Liver (tissue), 3 donors: ENCODE measurements at regions not wholly inside any gene's neighbourhood (a gene's known extent, or its start where the extent isn't known, plus 50 kb on each side); places are given as distances from the start of the nearest gene placed in this dataset.

Experiments used
- GABPA ChIP-seq, 2 donors: IDR thresholded peaks in 1 of 2; conservative IDR thresholded peaks in 1 of 2; 2 replicates each; pipeline ENCODE4 v1.6.1; 2016; ENCODE audit warnings: antibody characterized with exemption in 2 of 2, mild to moderate bottlenecking in 1 of 2, moderate library complexity in 1 of 2
- TAF1 ChIP-seq: conservative IDR thresholded peaks from 2 replicates; pipeline ENCODE4 v1.6.1; 2016; ENCODE audit warnings: antibody characterized with exemption, mild to moderate bottlenecking
- TF ChIP-seq, protein P1 (sequence below): fragments of 150-350 bp; IDR thresholded peaks from 2 replicates; pipeline ENCODE4 v1.5.1; 2017; ENCODE audit warnings: improper control_type of control experiment, low read depth, low read length; ENCODE audit not compliant: missing input control
- TF ChIP-seq, protein P2 (sequence below): IDR thresholded peaks from 2 replicates; pipeline ENCODE4 v1.6.1; 2016; ENCODE audit warnings: antibody characterized with exemption
- donor health status: healthy.
- donor health status: healthy.

DNA sequence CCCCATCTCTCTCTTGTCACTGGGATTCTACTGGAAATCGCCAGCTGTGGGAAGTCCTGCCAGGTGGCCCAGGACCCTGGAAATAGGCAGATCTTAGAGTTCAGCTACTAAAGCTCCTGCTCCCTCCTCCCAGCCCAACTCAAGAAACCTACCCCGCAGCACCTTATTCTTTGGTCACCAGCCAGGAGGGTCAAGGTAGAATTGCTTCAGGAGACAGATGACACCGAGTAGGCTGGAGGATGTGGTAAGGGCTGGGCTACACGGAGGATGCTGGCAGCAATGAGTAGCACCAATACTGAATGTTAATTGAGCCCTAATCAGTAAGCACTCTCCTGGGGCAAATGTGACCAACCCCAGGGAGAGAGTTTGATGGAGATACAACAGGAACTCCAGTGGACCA lies 119.7 kb upstream of the VASH1 start:
- no peak for TF ChIP-seq GABPA (IDR thresholded peaks at IDR 0.05 in 1 of 2, conservative IDR thresholded peaks at IDR 0.05 in 1 of 2)
- TF ChIP-seq, protein P1, sequence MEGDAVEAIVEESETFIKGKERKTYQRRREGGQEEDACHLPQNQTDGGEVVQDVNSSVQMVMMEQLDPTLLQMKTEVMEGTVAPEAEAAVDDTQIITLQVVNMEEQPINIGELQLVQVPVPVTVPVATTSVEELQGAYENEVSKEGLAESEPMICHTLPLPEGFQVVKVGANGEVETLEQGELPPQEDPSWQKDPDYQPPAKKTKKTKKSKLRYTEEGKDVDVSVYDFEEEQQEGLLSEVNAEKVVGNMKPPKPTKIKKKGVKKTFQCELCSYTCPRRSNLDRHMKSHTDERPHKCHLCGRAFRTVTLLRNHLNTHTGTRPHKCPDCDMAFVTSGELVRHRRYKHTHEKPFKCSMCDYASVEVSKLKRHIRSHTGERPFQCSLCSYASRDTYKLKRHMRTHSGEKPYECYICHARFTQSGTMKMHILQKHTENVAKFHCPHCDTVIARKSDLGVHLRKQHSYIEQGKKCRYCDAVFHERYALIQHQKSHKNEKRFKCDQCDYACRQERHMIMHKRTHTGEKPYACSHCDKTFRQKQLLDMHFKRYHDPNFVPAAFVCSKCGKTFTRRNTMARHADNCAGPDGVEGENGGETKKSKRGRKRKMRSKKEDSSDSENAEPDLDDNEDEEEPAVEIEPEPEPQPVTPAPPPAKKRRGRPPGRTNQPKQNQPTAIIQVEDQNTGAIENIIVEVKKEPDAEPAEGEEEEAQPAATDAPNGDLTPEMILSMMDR: no peak
- TF ChIP-seq TAF1: no peak
- TF ChIP-seq, protein P2, sequence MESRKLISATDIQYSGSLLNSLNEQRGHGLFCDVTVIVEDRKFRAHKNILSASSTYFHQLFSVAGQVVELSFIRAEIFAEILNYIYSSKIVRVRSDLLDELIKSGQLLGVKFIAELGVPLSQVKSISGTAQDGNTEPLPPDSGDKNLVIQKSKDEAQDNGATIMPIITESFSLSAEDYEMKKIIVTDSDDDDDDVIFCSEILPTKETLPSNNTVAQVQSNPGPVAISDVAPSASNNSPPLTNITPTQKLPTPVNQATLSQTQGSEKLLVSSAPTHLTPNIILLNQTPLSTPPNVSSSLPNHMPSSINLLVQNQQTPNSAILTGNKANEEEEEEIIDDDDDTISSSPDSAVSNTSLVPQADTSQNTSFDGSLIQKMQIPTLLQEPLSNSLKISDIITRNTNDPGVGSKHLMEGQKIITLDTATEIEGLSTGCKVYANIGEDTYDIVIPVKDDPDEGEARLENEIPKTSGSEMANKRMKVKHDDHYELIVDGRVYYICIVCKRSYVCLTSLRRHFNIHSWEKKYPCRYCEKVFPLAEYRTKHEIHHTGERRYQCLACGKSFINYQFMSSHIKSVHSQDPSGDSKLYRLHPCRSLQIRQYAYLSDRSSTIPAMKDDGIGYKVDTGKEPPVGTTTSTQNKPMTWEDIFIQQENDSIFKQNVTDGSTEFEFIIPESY: no peak
